ENCODE measurements at regions not wholly inside any gene's neighbourhood (a gene's known extent, or its start where the extent isn't known, plus 50 kb on each side); places are given as distances from the start of the nearest gene placed in this dataset.

GRCh38 chr6:169895926-169896761, 144.7 kb downstream of the ERMARD start:
- DNase-seq (ENCODE audit: low read depth) = no peak

GRCh38 chr6:169895000-169895759, 143.8 kb downstream of the ERMARD start:
- DNase-seq (ENCODE audit: low read depth) = no peak

- DNase-seq (ENCODE audit: low read depth) = no peak
Observed at GRCh38 chr6:169894377-169894960, 143.0 kb downstream of the ERMARD start.

- no peak for DNase-seq (ENCODE audit: low read depth)
Observed at GRCh38 chr6:169893624-169894023, 142.2 kb downstream of the ERMARD start.

GRCh38 chr6:169891846-169892245, 140.4 kb downstream of the ERMARD start:
- no peak for DNase-seq (ENCODE audit: low read depth)

GRCh38 chr6:169891421-169891820, 140.0 kb downstream of the ERMARD start:
- no peak for DNase-seq (ENCODE audit: low read depth)

- DNase-seq (ENCODE audit: low read depth) = no peak
Observed at GRCh38 chr6:169890901-169891300, 139.5 kb downstream of the ERMARD start.

- no peak for DNase-seq (ENCODE audit: low read depth)
Observed at GRCh38 chr6:169890049-169890448, 138.6 kb downstream of the ERMARD start.

GRCh38 chr6:169887529-169888140, 136.2 kb downstream of the ERMARD start:
- DNase-seq (ENCODE audit: low read depth) = no peak

GRCh38 chr6:169886631-169887227, 135.3 kb downstream of the ERMARD start:
- no peak for DNase-seq (ENCODE audit: low read depth)

GRCh38 chr6:169885831-169886230, 134.4 kb downstream of the ERMARD start:
- DNase-seq (ENCODE audit: low read depth) = no peak

- DNase-seq (ENCODE audit: low read depth) = no peak
Observed at GRCh38 chr6:169885131-169885530, 133.7 kb downstream of the ERMARD start.

- DNase-seq (ENCODE audit: low read depth) = no peak
Observed at GRCh38 chr6:169884158-169884557, 132.7 kb downstream of the ERMARD start.

GRCh38 chr6:169883316-169883715, 131.9 kb downstream of the ERMARD start:
- no peak for DNase-seq (ENCODE audit: low read depth)

GRCh38 chr6:169881976-169882375, 130.6 kb downstream of the ERMARD start:
- DNase-seq (ENCODE audit: low read depth) = no peak

- DNase-seq (ENCODE audit: low read depth) = no peak
Observed at GRCh38 chr6:169881398-169881797, 130.0 kb downstream of the ERMARD start.

- no peak for DNase-seq (ENCODE audit: low read depth)
Observed at GRCh38 chr6:169880516-169880915, 129.1 kb downstream of the ERMARD start.

- no peak for DNase-seq (ENCODE audit: low read depth)
Observed at GRCh38 chr6:169869301-169869700, 117.9 kb downstream of the ERMARD start.

- DNase-seq (ENCODE audit: low read depth) = peak; percentile 19
Observed at GRCh38 chr6:169868458-169868857, 117.0 kb downstream of the ERMARD start.

- DNase-seq (ENCODE audit: low read depth) = no peak
Observed at GRCh38 chr6:169867751-169868191, 116.3 kb downstream of the ERMARD start.

- no peak for DNase-seq (ENCODE audit: low read depth)
Observed at GRCh38 chr6:169866668-169867521, 115.5 kb downstream of the ERMARD start.
